ENCODE measurements at regions not wholly inside any gene's neighbourhood (a gene's known extent, or its start where the extent isn't known, plus 50 kb on each side); places are given as distances from the start of the nearest gene placed in this dataset.
A peak's percentile ranks its signal among the peaks of the same experiment; 100 is the strongest.

DNA sequence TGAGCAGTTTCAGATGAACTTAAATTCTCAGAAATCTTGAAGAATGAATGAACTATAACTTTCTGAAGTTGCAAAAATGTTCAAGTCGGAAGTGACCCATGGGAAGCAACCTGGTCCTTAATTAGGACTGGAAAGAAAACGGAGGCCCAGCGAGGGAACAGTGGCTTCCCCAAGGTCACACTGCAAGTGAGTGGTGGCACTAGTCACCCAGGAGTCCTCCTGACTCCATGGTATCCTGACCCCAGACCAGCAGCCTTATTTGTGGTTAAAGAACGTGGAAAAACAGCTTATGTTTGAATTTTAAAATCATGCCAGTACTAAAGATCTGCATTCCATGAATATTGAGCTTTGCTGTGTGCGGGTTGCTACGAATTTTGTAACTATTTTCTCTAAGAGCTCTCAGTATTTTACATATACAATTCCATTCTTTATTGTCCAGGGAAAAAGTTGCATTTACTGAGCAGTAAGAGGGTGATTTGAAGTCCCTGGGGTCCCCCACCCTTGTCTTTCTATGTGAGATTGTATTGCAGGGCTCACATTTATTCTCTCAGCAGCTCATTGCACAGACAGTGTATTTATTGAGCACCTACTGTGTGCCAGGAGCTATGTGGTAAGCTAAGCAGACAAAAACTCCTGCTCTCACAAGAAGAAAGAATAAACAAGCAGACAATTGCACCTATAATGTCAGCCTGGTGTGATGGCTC is 61.6 kb upstream of the ATP5PO start:
- peaks cover 56% of the 10 kb centered on the region for H3K4me1 ChIP-seq (ENCODE audit: insufficient read depth, low read length, poor library complexity, severe bottlenecking)
- no peaks in the 10 kb centered on the region for H3K9me3 ChIP-seq (ENCODE audit: insufficient read depth, low read depth, low read length)
- H3K9me2 ChIP-seq (replicated peaks; ENCODE audit: low read depth, low read length): no peaks in the 10 kb centered on the region
- peaks cover 11% of the 10 kb centered on the region; the same call in 1 of the 2 replicates for H3F3A ChIP-seq (ENCODE audit: low read depth)
- no peaks in the 10 kb centered on the region for H4K20me1 ChIP-seq (ENCODE audit: insufficient read depth, low read length, poor library complexity, severe bottlenecking)
- no peak for TF ChIP-seq EZH2phosphoT487 (IDR thresholded peaks at IDR 0.05; ENCODE audit: borderline replicate concordance)
- TF ChIP-seq, protein P1, sequence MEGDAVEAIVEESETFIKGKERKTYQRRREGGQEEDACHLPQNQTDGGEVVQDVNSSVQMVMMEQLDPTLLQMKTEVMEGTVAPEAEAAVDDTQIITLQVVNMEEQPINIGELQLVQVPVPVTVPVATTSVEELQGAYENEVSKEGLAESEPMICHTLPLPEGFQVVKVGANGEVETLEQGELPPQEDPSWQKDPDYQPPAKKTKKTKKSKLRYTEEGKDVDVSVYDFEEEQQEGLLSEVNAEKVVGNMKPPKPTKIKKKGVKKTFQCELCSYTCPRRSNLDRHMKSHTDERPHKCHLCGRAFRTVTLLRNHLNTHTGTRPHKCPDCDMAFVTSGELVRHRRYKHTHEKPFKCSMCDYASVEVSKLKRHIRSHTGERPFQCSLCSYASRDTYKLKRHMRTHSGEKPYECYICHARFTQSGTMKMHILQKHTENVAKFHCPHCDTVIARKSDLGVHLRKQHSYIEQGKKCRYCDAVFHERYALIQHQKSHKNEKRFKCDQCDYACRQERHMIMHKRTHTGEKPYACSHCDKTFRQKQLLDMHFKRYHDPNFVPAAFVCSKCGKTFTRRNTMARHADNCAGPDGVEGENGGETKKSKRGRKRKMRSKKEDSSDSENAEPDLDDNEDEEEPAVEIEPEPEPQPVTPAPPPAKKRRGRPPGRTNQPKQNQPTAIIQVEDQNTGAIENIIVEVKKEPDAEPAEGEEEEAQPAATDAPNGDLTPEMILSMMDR (conservative IDR thresholded peaks at IDR 0.05; ENCODE audit: low read length): no peak
- H2AFZ ChIP-seq (ENCODE audit: low read length): no peak overlapping the region
- peak overlapping the region; percentile 75 for H3K9ac ChIP-seq (ENCODE audit: low read depth, low read length, poor library complexity, severe bottlenecking)
- H3K4me2 ChIP-seq (ENCODE audit: low read depth, low read length, poor library complexity, severe bottlenecking): peak overlapping the region; percentile 70
- peak overlapping the region; percentile 60 for H3K4me3 ChIP-seq (ENCODE audit: low read length, poor library complexity, severe bottlenecking)
- no peaks in the 10 kb centered on the region for H3K27me3 ChIP-seq (ENCODE audit: insufficient read depth, low read length, poor library complexity, severe bottlenecking)
- no peaks in the 10 kb centered on the region for H3K36me3 ChIP-seq (ENCODE audit: insufficient read depth, low read length)
- no peaks in the 10 kb centered on the region for H3K79me2 ChIP-seq (ENCODE audit: insufficient read depth, low read length)

DNA sequence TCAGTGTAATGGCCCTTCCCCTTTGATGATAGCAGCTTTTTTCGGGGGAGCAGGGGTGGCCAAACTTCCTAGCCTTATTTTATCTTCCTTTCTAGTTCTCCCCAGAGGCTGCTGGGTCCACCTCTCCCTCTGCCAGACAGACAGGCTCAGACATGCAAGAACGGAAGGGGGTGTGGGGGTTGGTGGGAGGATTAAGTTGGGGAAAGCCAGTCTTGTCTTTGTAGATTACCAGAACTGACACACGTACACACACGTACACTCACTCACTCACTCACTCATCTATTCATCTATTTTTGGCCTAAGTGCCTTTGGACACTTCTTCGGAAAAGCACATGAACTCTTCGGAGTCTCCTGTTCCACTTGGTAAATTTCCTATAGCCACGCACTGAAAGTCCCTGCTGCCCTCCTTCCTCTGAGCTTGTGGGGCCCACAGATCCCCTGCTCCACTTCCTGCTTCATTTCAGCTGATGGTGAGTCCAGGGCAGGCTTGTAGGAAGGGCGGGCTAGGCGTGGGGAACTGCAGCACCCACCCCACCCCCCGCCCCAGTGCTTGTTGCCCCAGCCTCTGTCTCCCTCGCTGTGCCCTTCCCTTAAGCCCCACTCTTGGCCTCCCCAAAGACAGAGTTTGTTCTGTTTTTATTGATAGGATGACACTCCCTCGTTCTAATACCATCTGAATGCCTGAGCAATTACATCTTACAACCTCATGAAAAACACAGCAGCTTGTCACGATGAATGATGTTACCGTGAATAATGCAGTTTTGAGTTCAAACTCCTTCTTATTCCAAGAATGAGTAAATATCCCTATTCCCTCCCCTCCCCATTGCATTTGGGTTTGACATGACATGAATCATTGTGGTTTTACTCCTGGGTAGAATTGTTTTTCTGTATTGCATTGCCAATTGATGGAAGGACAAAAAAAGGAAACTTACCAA is 60.7 kb upstream of the ATP5PO start:
- peak overlapping the region; percentile 75 for H3K9ac ChIP-seq (ENCODE audit: low read depth, low read length, poor library complexity, severe bottlenecking)

DNA sequence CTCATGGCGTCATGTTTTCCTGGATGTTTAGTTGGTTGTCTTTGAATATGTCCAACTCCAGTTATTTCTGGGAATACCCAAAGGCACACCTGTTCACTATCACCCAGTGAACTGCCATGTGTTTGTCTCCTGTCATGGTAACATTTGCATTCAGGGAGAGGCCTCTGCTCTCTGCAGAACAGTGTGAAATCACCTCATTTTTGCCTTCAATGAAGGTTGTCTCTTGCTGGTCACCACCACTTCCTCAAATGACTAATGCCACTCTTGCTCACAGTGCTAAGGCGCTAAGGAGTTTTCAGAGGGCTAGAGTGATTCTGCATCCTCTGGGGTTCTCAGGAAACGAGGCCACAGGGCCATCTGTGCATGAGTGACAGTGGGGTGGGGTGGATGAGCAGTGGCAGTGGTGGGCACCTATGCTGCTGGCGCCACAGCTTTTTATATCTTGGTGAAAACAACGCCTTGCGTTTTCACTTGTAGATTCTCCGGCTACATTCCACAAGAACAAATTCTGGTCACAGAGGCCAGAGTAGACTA is 60.0 kb upstream of the ATP5PO start:
- Histone ChIP-seq H4K20me1 (ENCODE audit: insufficient read depth, low read length, poor library complexity, severe bottlenecking) (no peaks in the 10 kb centered on the region), H3K4me3 (ENCODE audit: low read length, poor library complexity, severe bottlenecking) (peak overlapping the region; percentile 60), H3K79me2 (ENCODE audit: insufficient read depth, low read length) (no peaks in the 10 kb centered on the region), H3K27me3 (ENCODE audit: insufficient read depth, low read length, poor library complexity, severe bottlenecking) (no peaks in the 10 kb centered on the region), H3K4me2 (ENCODE audit: low read depth, low read length, poor library complexity, severe bottlenecking) (peak overlapping the region; percentile 70), H3K36me3 (ENCODE audit: insufficient read depth, low read length) (peaks cover 1% of the 10 kb centered on the region; the same call in 1 of the 2 replicates), H3K9me3 (ENCODE audit: insufficient read depth, low read depth, low read length) (no peaks in the 10 kb centered on the region), H3F3A (ENCODE audit: low read depth) (peaks cover 11% of the 10 kb centered on the region; the same call in 1 of the 2 replicates), H3K9ac (ENCODE audit: low read depth, low read length, poor library complexity, severe bottlenecking) (peak overlapping the region; percentile 75), H3K9me2 (replicated peaks; ENCODE audit: low read depth, low read length) (no peaks in the 10 kb centered on the region), H2AFZ (ENCODE audit: low read length) (no peak overlapping the region), H3K4me1 (ENCODE audit: insufficient read depth, low read length, poor library complexity, severe bottlenecking) (peaks cover 60% of the 10 kb centered on the region)
- TF ChIP-seq, protein P1 (conservative IDR thresholded peaks at IDR 0.05; ENCODE audit: low read length): no peak
- no peak for TF ChIP-seq EZH2phosphoT487 (IDR thresholded peaks at IDR 0.05; ENCODE audit: borderline replicate concordance)

More for the DNA sequence above, 60.7 kb upstream of the ATP5PO start:
- peaks cover 60% of the 10 kb centered on the region for H3K4me1 ChIP-seq (ENCODE audit: insufficient read depth, low read length, poor library complexity, severe bottlenecking)
- H3K36me3 ChIP-seq (ENCODE audit: insufficient read depth, low read length): no peaks in the 10 kb centered on the region
- no peaks in the 10 kb centered on the region for H3K9me2 ChIP-seq (replicated peaks; ENCODE audit: low read depth, low read length)
- H3K4me2 ChIP-seq (ENCODE audit: low read depth, low read length, poor library complexity, severe bottlenecking): peak overlapping the region; percentile 70
- TF ChIP-seq, protein P1 (conservative IDR thresholded peaks at IDR 0.05; ENCODE audit: low read length): no peak
- no peak for TF ChIP-seq EZH2phosphoT487 (IDR thresholded peaks at IDR 0.05; ENCODE audit: borderline replicate concordance)
- H3K4me3 ChIP-seq (ENCODE audit: low read length, poor library complexity, severe bottlenecking): peak overlapping the region; percentile 60
- no peaks in the 10 kb centered on the region for H4K20me1 ChIP-seq (ENCODE audit: insufficient read depth, low read length, poor library complexity, severe bottlenecking)
- peaks cover 11% of the 10 kb centered on the region; the same call in 1 of the 2 replicates for H3F3A ChIP-seq (ENCODE audit: low read depth)
- no peak overlapping the region for H2AFZ ChIP-seq (ENCODE audit: low read length)
- no peaks in the 10 kb centered on the region for H3K79me2 ChIP-seq (ENCODE audit: insufficient read depth, low read length)
- no peaks in the 10 kb centered on the region for H3K27me3 ChIP-seq (ENCODE audit: insufficient read depth, low read length, poor library complexity, severe bottlenecking)
- no peaks in the 10 kb centered on the region for H3K9me3 ChIP-seq (ENCODE audit: insufficient read depth, low read depth, low read length)

All from Loucy (cell line).